A549 (cell line): ENCODE measurements at regions not wholly inside any gene's neighbourhood (a gene's known extent, or its start where the extent isn't known, plus 50 kb on each side); places are given as distances from the start of the nearest gene placed in this dataset.

Source experiments
- ATAC-seq, 2 experiments: fragments of 200-7000 bp in 1 of 2; fragments of >200 bp in 1 of 2; cut with Nextera tagmentation in 1 of 2; cut with Tn5 transposase in 1 of 2; 3 replicates each; pipeline versions ENCODE4 v1.8.0 to v1.9.1; 2018 to 2020; ENCODE audit warnings: mild to moderate bottlenecking in 1 of 2, moderate library complexity in 1 of 2
- CTCF ChIA-PET: fragments of 300-600 bp; sonication (Branson Sonifier 250); formaldehyde crosslinking; extraction: SDS; loops from one replicate; lab custom pipeline; 2021; ENCODE audit warnings: antibody characterized with exemption, inconsistent platforms; lab: Yijun Ruan, JAX
- POLR2A ChIA-PET: fragments of 350-600 bp; formaldehyde crosslinking; extraction: SDS; loops from one replicate; lab custom pipeline; 2021; ENCODE audit warnings: antibody characterized with exemption, inconsistent platforms; lab: Yijun Ruan, JAX
- DNase-seq, 2 experiments: peaks; one replicate each; pipeline versions ENCODE4 v3.0.0 to v3.0.0-alpha.2; 2011 to 2016; ENCODE audit warnings: low read depth in 1 of 2, low spot score in 1 of 2
- FAIRE-seq: peaks from 2 replicates; lab custom pipeline; 2011; peaks lifted over from hg19 to GRCh38; lab: Jason Lieb, UNC
- H3K27ac ChIP-seq, 2 experiments: fragments of >200 bp; sonication (Bioruptor Twin); formaldehyde crosslinking; 3 replicates each; pipeline ENCODE4 v1.5.1; 2016 to 2017
- H3K4me1 ChIP-seq: fragments of >200 bp; sonication (Bioruptor Twin); formaldehyde crosslinking; 3 replicates; pipeline ENCODE4 v1.6.1; 2016
- H3K4me2 ChIP-seq: fragments of >200 bp; sonication (Bioruptor Twin); formaldehyde crosslinking; 3 replicates; pipeline ENCODE4 v1.6.1; 2016
- H3K4me3 ChIP-seq: fragments of >200 bp; sonication (Bioruptor Twin); formaldehyde crosslinking; 3 replicates; pipeline ENCODE4 v1.5.1; 2016
- H3K9me3 ChIP-seq: fragments of >200 bp; sonication (Bioruptor Twin); formaldehyde crosslinking; 3 replicates; pipeline ENCODE4 v1.6.1; 2016
- BHLHE40 ChIP-seq: IDR thresholded peaks from 2 replicates; pipeline ENCODE4 v1.6.1; 2012; ENCODE audit warnings: low read depth, low read length, inconsistent platforms
- CBX2 ChIP-seq: fragments of 200-600 bp; sonication (generic); IDR thresholded peaks from 2 replicates; pipeline ENCODE4 v1.6.1; 2016; ENCODE audit warnings: low read depth, mild to moderate bottlenecking, borderline replicate concordance
- CEBPB ChIP-seq, 2 experiments: fragments of >200 bp in 1 of 2; sonication (Bioruptor Twin) in 1 of 2; formaldehyde crosslinking in 1 of 2; IDR thresholded peaks; 2 replicates each; pipeline ENCODE4 v1.6.1; 2012 to 2016
- CHD2 ChIP-seq: fragments of 150-350 bp; IDR thresholded peaks from 2 replicates; pipeline ENCODE4 v1.6.1; 2014; ENCODE audit warnings: low read length; ENCODE audit not compliant: partially characterized antibody
- EHMT2 ChIP-seq: fragments of 200-600 bp; sonication (generic); IDR thresholded peaks from 2 replicates; pipeline ENCODE4 v1.6.1; 2016; ENCODE audit warnings: antibody characterized with exemption, low read depth, mild to moderate bottlenecking, moderate library complexity
- EP300 ChIP-seq, 2 experiments: fragments of >200 bp; sonication (Bioruptor Twin); formaldehyde crosslinking; IDR thresholded peaks; 2 replicates in 1 of 2; 3 replicates in 1 of 2; pipeline ENCODE4 v1.6.1; 2016 to 2017
- HOXA7 ChIP-seq: fragments of 250-450 bp; sonication (Bioruptor Pico); IDR thresholded peaks from 2 replicates; pipeline ENCODE4 v1.5.0; 2020; ENCODE audit warnings: mild to moderate bottlenecking, moderate library complexity
- JUN ChIP-seq, 2 experiments: fragments of >200 bp; sonication (Bioruptor Twin); formaldehyde crosslinking; IDR thresholded peaks; 2 replicates in 1 of 2; 3 replicates in 1 of 2; pipeline ENCODE4 v1.6.1; 2016 to 2017
- KDM1A ChIP-seq: fragments of 200-600 bp; sonication (generic); IDR thresholded peaks from 2 replicates; pipeline ENCODE4 v1.6.1; 2016; ENCODE audit warnings: low read depth, mild to moderate bottlenecking
- KDM5A ChIP-seq: fragments of 200-600 bp; sonication (generic); IDR thresholded peaks from 2 replicates; pipeline ENCODE4 v1.6.1; 2016; ENCODE audit warnings: antibody characterized with exemption, mild to moderate bottlenecking
- MAFK ChIP-seq: fragments of 450-650 bp; IDR thresholded peaks from 2 replicates; pipeline ENCODE4 v1.6.1; 2014; ENCODE audit not compliant: partially characterized antibody
- MAX ChIP-seq: IDR thresholded peaks from 2 replicates; pipeline ENCODE4 v1.6.1; 2012
- NPAS2 ChIP-seq: fragments of 250-450 bp; sonication (Bioruptor Pico); IDR thresholded peaks from 2 replicates; pipeline ENCODE4 v1.8.0; 2022; ENCODE audit warnings: mild to moderate bottlenecking, moderate library complexity, borderline replicate concordance
- PHF8 ChIP-seq: fragments of 200-600 bp; sonication (generic); IDR thresholded peaks from 2 replicates; pipeline ENCODE4 v1.6.1; 2016; ENCODE audit warnings: low read depth, mild to moderate bottlenecking, antibody characterized with exemption, moderate library complexity, borderline replicate concordance
- POLR2AphosphoS2 ChIP-seq: conservative IDR thresholded peaks from 2 replicates; pipeline ENCODE4 v1.6.1; 2012; ENCODE audit warnings: low read length, improper control_type of control experiment, inconsistent platforms
- SMC3 ChIP-seq: fragments of >200 bp; sonication (Bioruptor Twin); formaldehyde crosslinking; IDR thresholded peaks from 3 replicates; pipeline ENCODE4 v1.6.1; 2018; ENCODE audit warnings: inconsistent platforms
- SREBF2 ChIP-seq: fragments of 450-650 bp; IDR thresholded peaks from 2 replicates; pipeline ENCODE4 v1.6.1; 2014; ENCODE audit warnings: mild to moderate bottlenecking, moderate library complexity
- ZNF302 ChIP-seq: fragments of 250-450 bp; sonication (Bioruptor Pico); IDR thresholded peaks from 2 replicates; pipeline ENCODE4 v1.9.0; 2021; ENCODE audit warnings: inconsistent platforms, mild to moderate bottlenecking, moderate library complexity
- ZSCAN20 ChIP-seq: fragments of 250-450 bp; sonication (Bioruptor Pico); IDR thresholded peaks from 2 replicates; pipeline ENCODE4 v1.8.0; 2022; ENCODE audit warnings: mild to moderate bottlenecking, moderate library complexity
- WGBS: methylation state at CpG from one replicate; pipeline ENCODE4 v1.1.6; 2017; ENCODE audit errors: missing lambda C conversion rate; 5-methylcytosine and 5-hydroxymethylcytosine counted together
- TF ChIP-seq, protein P1 (sequence below): fragments of >200 bp; sonication (Bioruptor Twin); formaldehyde crosslinking; IDR thresholded peaks from 3 replicates; pipeline ENCODE4 v1.5.1; 2016
- TF ChIP-seq, protein P2 (sequence below): IDR thresholded peaks from 2 replicates; pipeline ENCODE4 v1.6.1; 2012; ENCODE audit warnings: low read depth, borderline replicate concordance
- TF ChIP-seq, protein P3 (sequence below): fragments of >200 bp; sonication (Bioruptor Twin); formaldehyde crosslinking; IDR thresholded peaks from 3 replicates; pipeline ENCODE4 v1.6.1; 2016

GRCh38 chr4:178273168-178273567, 830.9 kb upstream of the AGA start:
- H3K27ac ChIP-seq = no peak overlapping the region
- TF ChIP-seq MAFK (peak; percentile 46), KDM5A (no peak)
- TF ChIP-seq, all 56 proteins: peak for 1
- POLR2A ChIA-PET = no interaction called here
- Histone ChIP-seq H3K9me3 (no peaks in the 10 kb centered on the region), H3K4me1 (no peaks in the 10 kb centered on the region), H3K4me2 (no peak overlapping the region), H3K4me3 (no peak overlapping the region)
- no peak for DNase-seq
- CTCF ChIA-PET = no interaction called here
- 41% methylated on average over 2 of the region's 2 CpGs for WGBS
- no peak for FAIRE-seq
- ATAC-seq = no peak

DNA sequence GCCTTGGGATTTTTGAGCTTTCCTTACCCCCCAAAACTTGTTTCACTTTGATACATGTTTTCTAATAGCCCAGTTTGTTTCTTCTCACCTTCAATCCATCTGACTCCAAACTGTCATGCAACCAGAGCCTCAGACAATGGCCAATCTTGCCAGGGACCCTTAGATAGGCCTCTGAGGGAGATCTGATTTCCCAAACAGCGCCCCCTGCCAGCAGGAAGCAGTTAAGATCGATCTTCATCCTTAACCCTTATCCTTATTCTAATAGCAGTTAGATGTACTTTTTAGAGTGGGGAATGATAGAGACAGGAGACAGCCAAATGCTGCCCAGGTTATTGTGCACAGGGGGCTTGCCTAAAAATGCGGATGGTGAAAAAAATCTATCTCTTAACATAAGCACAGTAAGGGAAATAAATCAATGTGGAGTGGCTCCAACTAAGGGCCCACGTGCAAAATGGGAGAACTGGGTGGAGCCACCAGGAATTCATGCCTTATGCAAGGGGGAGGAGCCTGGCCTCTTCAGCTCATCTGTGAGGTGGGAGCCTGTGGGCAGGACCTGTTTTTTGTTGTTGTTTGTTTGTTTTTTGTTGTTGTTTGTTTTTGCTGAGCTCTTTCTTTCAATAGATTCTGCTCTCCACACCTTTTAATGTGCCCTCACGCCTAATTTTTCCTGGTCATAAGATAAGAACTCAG, 833.6 kb upstream of the AGA start:
- POLR2A ChIA-PET = no interaction called here
- Histone ChIP-seq H3K4me3 (no peak overlapping the region), H3K27ac (no peak overlapping the region), H3K9me3 (no peaks in the 10 kb centered on the region), H3K4me1 (no peaks in the 10 kb centered on the region), H3K4me2 (no peak overlapping the region)
- DNase-seq = peak in 1 of 2 experiments; percentile 6
- CTCF ChIA-PET = no interaction called here
- no peak for FAIRE-seq
- no peak for TF ChIP-seq EP300 (IDR thresholded peaks at IDR 0.05)
- no peak for TF ChIP-seq MAX
- no peak for TF ChIP-seq ZNF302
- TF ChIP-seq ZSCAN20 (CRISPR knock-in tag) = no peak
- no peak for TF ChIP-seq CEBPB (IDR thresholded peaks at IDR 0.05)
- TF ChIP-seq KDM1A = no peak
- no peak for TF ChIP-seq HOXA7 (CRISPR knock-in tag)
- TF ChIP-seq, protein P1, sequence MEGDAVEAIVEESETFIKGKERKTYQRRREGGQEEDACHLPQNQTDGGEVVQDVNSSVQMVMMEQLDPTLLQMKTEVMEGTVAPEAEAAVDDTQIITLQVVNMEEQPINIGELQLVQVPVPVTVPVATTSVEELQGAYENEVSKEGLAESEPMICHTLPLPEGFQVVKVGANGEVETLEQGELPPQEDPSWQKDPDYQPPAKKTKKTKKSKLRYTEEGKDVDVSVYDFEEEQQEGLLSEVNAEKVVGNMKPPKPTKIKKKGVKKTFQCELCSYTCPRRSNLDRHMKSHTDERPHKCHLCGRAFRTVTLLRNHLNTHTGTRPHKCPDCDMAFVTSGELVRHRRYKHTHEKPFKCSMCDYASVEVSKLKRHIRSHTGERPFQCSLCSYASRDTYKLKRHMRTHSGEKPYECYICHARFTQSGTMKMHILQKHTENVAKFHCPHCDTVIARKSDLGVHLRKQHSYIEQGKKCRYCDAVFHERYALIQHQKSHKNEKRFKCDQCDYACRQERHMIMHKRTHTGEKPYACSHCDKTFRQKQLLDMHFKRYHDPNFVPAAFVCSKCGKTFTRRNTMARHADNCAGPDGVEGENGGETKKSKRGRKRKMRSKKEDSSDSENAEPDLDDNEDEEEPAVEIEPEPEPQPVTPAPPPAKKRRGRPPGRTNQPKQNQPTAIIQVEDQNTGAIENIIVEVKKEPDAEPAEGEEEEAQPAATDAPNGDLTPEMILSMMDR = no peak
- no peak for TF ChIP-seq CBX2
- no peak for TF ChIP-seq BHLHE40
- TF ChIP-seq, protein P2, sequence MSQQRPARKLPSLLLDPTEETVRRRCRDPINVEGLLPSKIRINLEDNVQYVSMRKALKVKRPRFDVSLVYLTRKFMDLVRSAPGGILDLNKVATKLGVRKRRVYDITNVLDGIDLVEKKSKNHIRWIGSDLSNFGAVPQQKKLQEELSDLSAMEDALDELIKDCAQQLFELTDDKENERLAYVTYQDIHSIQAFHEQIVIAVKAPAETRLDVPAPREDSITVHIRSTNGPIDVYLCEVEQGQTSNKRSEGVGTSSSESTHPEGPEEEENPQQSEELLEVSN = no peak
- no peak for TF ChIP-seq EHMT2
- TF ChIP-seq SMC3 = no peak
- TF ChIP-seq SREBF2 = no peak
- TF ChIP-seq CHD2 = no peak
- no peak for TF ChIP-seq POLR2AphosphoS2
- no peak for TF ChIP-seq NPAS2 (CRISPR knock-in tag)
- TF ChIP-seq, protein P3, sequence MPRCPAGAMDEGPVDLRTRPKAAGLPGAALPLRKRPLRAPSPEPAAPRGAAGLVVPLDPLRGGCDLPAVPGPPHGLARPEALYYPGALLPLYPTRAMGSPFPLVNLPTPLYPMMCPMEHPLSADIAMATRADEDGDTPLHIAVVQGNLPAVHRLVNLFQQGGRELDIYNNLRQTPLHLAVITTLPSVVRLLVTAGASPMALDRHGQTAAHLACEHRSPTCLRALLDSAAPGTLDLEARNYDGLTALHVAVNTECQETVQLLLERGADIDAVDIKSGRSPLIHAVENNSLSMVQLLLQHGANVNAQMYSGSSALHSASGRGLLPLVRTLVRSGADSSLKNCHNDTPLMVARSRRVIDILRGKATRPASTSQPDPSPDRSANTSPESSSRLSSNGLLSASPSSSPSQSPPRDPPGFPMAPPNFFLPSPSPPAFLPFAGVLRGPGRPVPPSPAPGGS = no peak
- no peak for TF ChIP-seq PHF8
- TF ChIP-seq JUN (IDR thresholded peaks at IDR 0.05) = no peak
- peak in 1 of 2 experiments; percentile 33; a peak in 1 of 6 replicates for ATAC-seq
- WGBS = 31% methylated on average over 3 of the region's 5 CpGs
